HG03520 (cell line): ENCODE measurements at regions not wholly inside any gene's neighbourhood (a gene's known extent, or its start where the extent isn't known, plus 50 kb on each side); places are given as distances from the start of the nearest gene placed in this dataset.
"Not testable (repeated sequence)": the region's sequence is repeated elsewhere in the genome, so short reads cannot be mapped to it uniquely, and the experiment has no call there.

Experiments
- ATAC-seq: cut with Tn5 transposase; IDR thresholded peaks from one replicate; pipeline ENCODE4 v1.9.1; 2021; ENCODE audit warnings: mild to moderate bottlenecking, moderate library complexity; ENCODE audit not compliant: unreplicated experiment

- ATAC-seq: no peak
Measured at GRCh38 chr7:19537942-19538401, 170.9 kb downstream of the POLR1F start.

GRCh38 chr7:19533266-19533665 lies 175.6 kb downstream of the POLR1F start:
- no peak for ATAC-seq

DNA sequence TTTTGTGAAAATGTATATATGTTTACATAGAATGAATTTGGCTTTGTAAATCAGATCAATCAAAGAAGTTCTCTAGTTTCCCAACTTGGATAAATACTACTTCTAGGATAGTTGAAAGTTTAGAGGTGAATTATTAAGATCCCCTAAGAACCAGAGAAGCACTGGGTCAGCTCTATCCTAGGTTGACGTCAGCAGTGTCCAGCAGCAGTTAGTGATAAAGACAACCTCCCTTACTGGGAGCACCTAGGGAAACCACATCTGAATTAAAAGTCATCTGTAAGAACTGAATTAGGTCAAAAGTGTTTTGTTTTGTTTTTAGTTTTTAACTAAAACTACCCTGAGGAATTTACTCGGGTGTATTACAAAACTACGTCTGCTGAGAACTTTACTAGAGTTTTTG lies 178.0 kb downstream of the POLR1F start:
- no peak for ATAC-seq

- ATAC-seq: no peak
Measured at GRCh38 chr7:19530261-19530660, 178.6 kb downstream of the POLR1F start.

GRCh38 chr7:19526639-19527038 lies 182.2 kb downstream of the POLR1F start:
- no peak for ATAC-seq

DNA sequence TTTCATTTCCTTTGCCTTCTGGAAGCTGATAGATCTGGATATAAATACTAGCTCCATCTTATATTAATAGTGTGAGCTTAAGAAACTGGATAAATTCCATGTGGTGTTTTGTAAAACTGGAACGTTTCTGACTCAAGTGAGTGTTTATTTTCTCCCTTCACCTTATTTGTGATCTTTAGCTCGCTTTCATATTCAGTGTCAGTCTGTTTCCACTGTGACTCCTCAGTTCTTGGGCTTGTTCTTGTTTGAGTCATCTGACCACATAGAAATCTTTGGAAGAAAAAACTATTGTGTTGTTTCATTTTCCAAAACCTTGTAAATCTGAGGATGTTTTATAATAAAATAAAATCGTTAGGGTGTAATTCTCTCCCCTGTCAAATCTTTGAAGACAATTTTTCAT lies 186.4 kb downstream of the POLR1F start:
- ATAC-seq: no peak

DNA sequence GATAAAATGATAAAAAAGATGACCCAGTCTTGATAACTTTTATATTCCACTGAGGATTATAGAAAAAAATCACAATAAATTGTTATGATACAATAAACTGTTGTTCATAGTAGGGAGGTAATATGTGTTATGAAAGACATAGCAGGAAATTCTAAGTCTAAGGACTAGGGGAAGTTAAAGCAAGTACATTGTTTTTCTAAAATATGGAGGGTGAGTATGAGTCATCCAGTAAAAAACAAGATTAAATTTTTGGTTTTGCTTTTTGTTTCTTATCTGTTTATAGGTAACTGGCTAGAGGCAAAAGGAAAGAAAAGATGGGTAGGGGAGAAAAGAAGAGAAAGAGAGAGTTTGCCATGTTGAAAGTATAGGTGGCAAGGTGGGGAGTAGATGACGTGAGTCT lies 188.4 kb downstream of the POLR1F start:
- no peak for ATAC-seq

DNA sequence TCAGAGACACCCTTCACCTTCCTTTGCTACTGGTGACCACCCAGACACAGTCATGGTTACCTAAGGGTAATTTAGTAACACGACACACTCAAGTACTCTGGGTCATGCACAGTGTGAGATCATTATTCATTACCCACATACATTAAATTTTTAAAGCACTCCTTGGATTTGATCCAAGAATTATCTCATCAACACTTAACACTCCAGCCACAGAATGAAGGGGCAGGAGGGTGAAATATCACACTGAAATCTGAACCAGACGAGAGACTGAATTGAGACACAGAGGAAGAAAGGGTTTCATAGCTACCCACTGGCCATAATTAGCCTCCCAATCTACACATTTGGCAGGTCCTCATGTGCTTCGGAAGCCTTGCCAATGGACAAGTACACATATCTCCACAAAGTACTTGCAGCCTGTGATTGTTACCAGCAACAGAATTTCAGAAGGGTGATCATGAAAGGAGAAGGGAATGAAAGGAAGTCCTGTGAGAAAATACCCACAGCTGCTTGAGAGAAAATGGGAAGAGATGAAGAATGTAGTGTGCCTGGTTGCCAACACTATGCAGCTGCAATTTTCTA lies 189.3 kb downstream of the POLR1F start:
- ATAC-seq: no peak

DNA sequence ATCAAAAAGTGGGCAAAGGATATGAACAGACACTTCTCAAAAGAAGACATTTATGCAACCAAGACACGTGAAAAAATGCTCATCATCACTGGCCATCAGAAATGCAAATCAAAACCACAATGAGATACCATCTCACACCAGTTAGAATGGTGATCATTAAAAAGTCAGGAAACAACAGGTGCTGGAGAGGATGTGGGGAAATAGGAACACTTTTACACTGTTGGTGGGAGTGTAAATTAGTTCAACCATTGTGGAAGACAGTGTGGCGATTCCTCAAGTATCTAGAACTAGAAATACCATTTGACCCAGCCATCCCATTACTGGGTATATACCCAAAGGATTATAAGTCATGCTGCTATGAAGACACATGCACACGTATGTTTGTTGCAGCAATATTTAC lies 191.3 kb downstream of the POLR1F start:
- not testable (repeated sequence) for ATAC-seq

GRCh38 chr7:19508821-19509220 lies 200.0 kb downstream of the POLR1F start:
- ATAC-seq: no peak

DNA sequence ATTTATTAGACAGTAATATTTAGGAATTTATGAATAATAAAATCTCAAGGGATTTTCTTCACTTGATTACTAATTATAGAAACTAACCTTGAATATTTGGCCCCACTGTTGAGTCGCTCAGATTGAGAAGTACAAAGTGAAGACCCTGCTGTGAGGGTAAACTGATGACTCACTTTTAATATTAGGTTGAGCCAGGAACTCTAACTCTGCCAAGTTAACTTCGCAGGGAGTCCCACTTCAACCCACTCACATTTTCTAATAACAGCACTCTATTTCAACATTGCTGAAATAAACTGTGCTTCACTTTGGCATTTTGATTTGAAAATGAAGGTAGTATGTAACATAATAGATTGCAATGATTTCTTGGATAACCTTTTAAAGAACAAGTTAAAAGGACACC lies 200.7 kb downstream of the POLR1F start:
- no peak for ATAC-seq

- ATAC-seq: no peak
Measured at GRCh38 chr7:19491821-19492452, 216.9 kb downstream of the POLR1F start.

- ATAC-seq: no peak
Measured at GRCh38 chr7:19491371-19491770, 217.5 kb downstream of the POLR1F start.

DNA sequence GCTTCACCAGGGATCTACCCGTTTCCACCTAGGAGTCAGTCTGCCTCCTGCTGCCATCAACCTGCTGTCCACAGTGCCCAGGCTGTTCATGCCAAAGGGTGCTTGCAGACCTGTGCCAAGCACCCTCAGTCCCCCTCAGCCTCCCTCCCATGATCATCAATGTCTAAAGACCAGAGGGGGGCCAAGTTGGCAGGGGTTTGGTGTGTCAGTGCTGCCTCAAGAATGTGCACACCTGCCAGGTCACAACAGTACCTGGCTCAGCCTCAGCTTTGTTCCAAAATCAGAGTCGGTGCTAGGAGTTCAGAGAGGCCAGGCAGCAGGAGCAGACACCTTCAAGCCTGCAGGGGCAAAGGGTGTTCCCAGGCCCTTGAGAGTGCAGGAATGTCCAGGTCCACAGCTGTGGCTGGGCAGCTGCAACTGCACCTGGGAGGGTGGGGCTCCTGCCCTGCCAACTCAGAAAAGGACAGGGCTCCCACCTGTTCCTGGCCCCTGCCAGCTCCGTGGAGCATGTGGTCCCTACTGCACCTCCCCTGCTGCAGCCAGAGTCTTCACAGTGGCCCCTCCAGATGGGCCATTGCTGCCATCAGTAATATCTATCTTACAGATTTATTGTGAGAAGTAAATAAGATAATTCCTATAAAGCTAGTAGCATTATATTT lies 219.5 kb downstream of the POLR1F start:
- ATAC-seq: no peak

DNA sequence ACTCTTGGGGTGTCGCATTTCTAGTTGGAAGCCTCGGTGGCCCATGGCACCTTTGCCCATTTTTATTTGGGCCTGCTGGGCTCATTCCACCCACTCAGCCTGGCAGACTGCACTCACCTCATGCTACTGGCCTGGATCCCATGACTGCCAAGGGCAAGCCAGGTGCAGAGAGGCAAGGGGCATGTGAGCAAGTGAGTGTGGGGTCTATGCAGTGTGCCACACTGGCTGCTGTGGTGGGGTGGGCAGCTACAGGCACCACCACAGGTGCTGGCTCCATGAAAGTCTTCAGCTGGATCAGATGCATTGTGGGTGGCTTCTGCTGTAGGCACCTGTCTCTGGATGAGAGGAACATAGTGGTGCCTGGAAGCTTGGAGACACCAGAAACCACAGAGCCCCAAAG lies 220.8 kb downstream of the POLR1F start:
- ATAC-seq: no peak

- no peak for ATAC-seq
Measured at GRCh38 chr7:19482628-19483027, 226.2 kb downstream of the POLR1F start.

DNA sequence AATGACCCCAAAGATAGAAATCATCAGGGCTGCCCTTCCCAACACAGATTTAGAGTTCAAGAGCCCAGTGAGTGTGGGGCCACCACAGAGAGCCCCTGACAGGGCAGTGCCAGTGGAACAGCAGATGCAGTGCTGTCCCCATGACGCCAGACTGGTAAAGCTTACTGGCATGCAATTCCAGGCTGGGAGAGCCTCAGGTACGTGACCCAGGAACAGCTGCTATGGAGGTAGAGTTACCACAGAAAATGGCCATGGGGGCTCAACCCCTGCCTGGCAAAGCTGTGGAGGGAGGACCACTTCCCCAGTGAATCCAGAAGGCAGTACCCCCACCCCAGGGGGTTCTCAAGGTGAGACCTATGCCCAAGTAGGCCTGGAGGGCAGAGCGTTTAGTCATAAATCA lies 228.5 kb downstream of the POLR1F start:
- no peak for ATAC-seq

DNA sequence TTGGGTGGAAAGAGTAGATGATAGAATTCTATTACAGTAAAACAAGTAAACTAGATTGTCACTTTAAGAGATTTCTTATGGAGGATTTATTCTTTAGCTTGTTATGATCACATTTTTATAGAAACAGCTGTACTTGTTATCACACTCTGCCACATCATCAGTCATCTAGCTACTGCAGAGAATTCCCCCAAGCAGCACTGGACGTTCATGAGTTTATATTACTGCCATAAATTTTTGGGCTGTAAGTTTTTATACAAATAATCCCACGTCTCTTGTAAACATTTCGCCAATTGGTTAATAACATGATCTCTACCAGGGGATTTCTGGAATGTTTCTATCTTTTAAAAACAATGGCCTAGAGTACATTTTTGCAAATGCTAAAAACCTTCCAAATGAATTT lies 238.8 kb downstream of the POLR1F start:
- ATAC-seq: no peak

- ATAC-seq: no peak
Measured at GRCh38 chr7:19465861-19466260, 243.0 kb downstream of the POLR1F start.

DNA sequence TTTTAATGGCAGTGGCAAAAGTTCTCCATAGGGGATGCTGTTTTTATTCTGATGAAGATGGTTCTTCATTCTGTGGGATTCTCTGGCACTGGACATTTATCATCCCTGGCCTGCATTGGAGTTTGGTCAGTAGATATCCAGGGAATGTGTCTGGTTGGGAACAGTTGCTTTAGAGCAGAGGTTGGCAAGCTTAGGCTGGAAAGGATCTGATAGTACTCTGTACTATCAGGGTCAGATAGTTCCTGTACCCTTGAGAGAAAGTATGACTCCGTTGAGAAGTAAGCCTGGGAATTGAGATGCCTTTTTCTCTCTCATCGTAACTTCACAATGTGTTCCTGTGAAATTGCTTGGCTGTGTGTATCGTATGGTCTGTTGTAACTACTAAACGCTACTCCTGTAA lies 244.1 kb downstream of the POLR1F start:
- ATAC-seq: no peak

- ATAC-seq: no peak
Measured at GRCh38 chr7:19464241-19464640, 244.6 kb downstream of the POLR1F start.

GRCh38 chr7:19463581-19463980 lies 245.3 kb downstream of the POLR1F start:
- ATAC-seq: no peak
